ENCODE measurements at regions not wholly inside any gene's neighbourhood (a gene's known extent, or its start where the extent isn't known, plus 50 kb on each side); places are given as distances from the start of the nearest gene placed in this dataset.

- no peak for DNase-seq (ENCODE audit: extremely low read depth, insufficient read length)
- no peak overlapping the region for H3K4me3 ChIP-seq (replicated peaks; ENCODE audit: low read depth, low read length)
- H3K27me3 ChIP-seq (replicated peaks; ENCODE audit: control insufficient read depth, insufficient read depth, low read length), result no peaks in the 10 kb centered on the region
- no peak for TF ChIP-seq CTCF (IDR thresholded peaks at IDR 0.05; ENCODE audit: insufficient read depth, low read length, poor library complexity, severe bottlenecking)
- H3K36me3 ChIP-seq (ENCODE audit: control insufficient read depth, insufficient read depth, low read length), result no peaks in the 10 kb centered on the region
Observed at GRCh38 chr4:164441109-164441508, 312.8 kb upstream of the SMIM31 start.

GRCh38 chr4:164442180-164442579, 311.8 kb upstream of the SMIM31 start:
- no peak overlapping the region for H3K4me3 ChIP-seq (replicated peaks; ENCODE audit: low read depth, low read length)
- DNase-seq (ENCODE audit: extremely low read depth, insufficient read length), result no peak
- H3K36me3 ChIP-seq (ENCODE audit: control insufficient read depth, insufficient read depth, low read length), result no peaks in the 10 kb centered on the region
- TF ChIP-seq CTCF (IDR thresholded peaks at IDR 0.05; ENCODE audit: insufficient read depth, low read length, poor library complexity, severe bottlenecking), result no peak
- no peaks in the 10 kb centered on the region for H3K27me3 ChIP-seq (replicated peaks; ENCODE audit: control insufficient read depth, insufficient read depth, low read length)

- no peak for TF ChIP-seq CTCF (IDR thresholded peaks at IDR 0.05; ENCODE audit: insufficient read depth, low read length, poor library complexity, severe bottlenecking)
- H3K36me3 ChIP-seq (ENCODE audit: control insufficient read depth, insufficient read depth, low read length), result no peaks in the 10 kb centered on the region
- no peak overlapping the region for H3K4me3 ChIP-seq (replicated peaks; ENCODE audit: low read depth, low read length)
- DNase-seq (ENCODE audit: extremely low read depth, insufficient read length), result no peak
- no peaks in the 10 kb centered on the region for H3K27me3 ChIP-seq (replicated peaks; ENCODE audit: control insufficient read depth, insufficient read depth, low read length)
Observed at GRCh38 chr4:164446516-164446915, 307.4 kb upstream of the SMIM31 start.

GRCh38 chr4:164461901-164462300, 292.0 kb upstream of the SMIM31 start:
- Histone ChIP-seq H3K36me3 (ENCODE audit: control insufficient read depth, insufficient read depth, low read length) (no peaks in the 10 kb centered on the region), H3K27me3 (replicated peaks; ENCODE audit: control insufficient read depth, insufficient read depth, low read length) (no peaks in the 10 kb centered on the region), H3K4me3 (replicated peaks; ENCODE audit: low read depth, low read length) (no peak overlapping the region)
- TF ChIP-seq CTCF (IDR thresholded peaks at IDR 0.05; ENCODE audit: insufficient read depth, low read length, poor library complexity, severe bottlenecking), result no peak
- DNase-seq (ENCODE audit: extremely low read depth, insufficient read length), result no peak

- Histone ChIP-seq H3K27me3 (replicated peaks; ENCODE audit: control insufficient read depth, insufficient read depth, low read length) (no peaks in the 10 kb centered on the region), H3K36me3 (ENCODE audit: control insufficient read depth, insufficient read depth, low read length) (no peaks in the 10 kb centered on the region), H3K4me3 (replicated peaks; ENCODE audit: low read depth, low read length) (no peak overlapping the region)
- no peak for DNase-seq (ENCODE audit: extremely low read depth, insufficient read length)
- no peak for TF ChIP-seq CTCF (IDR thresholded peaks at IDR 0.05; ENCODE audit: insufficient read depth, low read length, poor library complexity, severe bottlenecking)
Observed at GRCh38 chr4:164462471-164462870, 291.5 kb upstream of the SMIM31 start.

- DNase-seq (ENCODE audit: extremely low read depth, insufficient read length), result no peak
- Histone ChIP-seq H3K4me3 (replicated peaks; ENCODE audit: low read depth, low read length) (no peak overlapping the region), H3K36me3 (ENCODE audit: control insufficient read depth, insufficient read depth, low read length) (no peaks in the 10 kb centered on the region), H3K27me3 (replicated peaks; ENCODE audit: control insufficient read depth, insufficient read depth, low read length) (no peaks in the 10 kb centered on the region)
- TF ChIP-seq CTCF (IDR thresholded peaks at IDR 0.05; ENCODE audit: insufficient read depth, low read length, poor library complexity, severe bottlenecking), result no peak
Observed at GRCh38 chr4:164464313-164464712, 289.6 kb upstream of the SMIM31 start.

Measured in GM06990 (cell line).